ENCODE measurements at regions not wholly inside any gene's neighbourhood (a gene's known extent, or its start where the extent isn't known, plus 50 kb on each side); places are given as distances from the start of the nearest gene placed in this dataset.

DNA sequence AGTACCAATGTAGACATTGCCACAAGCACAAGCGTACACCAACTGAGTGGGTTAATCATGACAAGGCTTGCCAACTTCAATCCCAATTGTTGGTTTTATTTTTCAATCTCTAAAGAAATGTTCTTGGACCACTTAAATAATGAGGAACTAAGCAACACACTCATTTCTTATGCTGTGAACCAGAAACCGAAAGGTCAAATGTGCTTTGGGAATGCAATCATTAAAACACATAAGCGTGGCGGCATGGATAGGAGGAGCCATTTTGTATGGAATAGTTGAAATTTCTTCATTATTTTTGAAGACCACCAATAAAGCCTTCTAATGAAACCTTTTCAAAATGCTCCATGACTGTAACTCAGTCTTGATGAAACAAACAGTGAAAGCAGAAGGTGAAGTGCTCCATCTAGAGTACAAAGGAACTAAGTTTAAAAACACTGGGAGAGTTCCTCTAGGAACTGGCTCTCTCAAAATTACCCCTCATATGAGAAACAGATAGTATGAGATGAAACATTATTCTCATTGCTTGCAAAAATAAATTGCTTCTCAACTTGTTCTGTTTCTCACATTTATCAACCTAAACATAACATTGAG, 113.2 kb upstream of the CHST9 start:
- TF ChIP-seq POLR2A (IDR thresholded peaks at IDR 0.05; ENCODE audit: low read depth, low read length) (no peak), MAZ (IDR thresholded peaks at IDR 0.05; ENCODE audit: borderline replicate concordance, low read depth, low read length) (no peak), FOS (IDR thresholded peaks at IDR 0.05; ENCODE audit: low read depth, low read length) (no peak), ELK1 (IDR thresholded peaks at IDR 0.05; ENCODE audit: borderline replicate concordance, low read depth, low read length) (no peak), USF2 (IDR thresholded peaks at IDR 0.05; ENCODE audit: low read depth, low read length) (no peak), BHLHE40 (IDR thresholded peaks at IDR 0.05; ENCODE audit: low read depth, low read length) (no peak), CHD1 (IDR thresholded peaks at IDR 0.05; ENCODE audit: low read depth, low read length) (no peak), SMC3 (IDR thresholded peaks at IDR 0.05; ENCODE audit: low read depth, low read length) (no peak)
- TF ChIP-seq, protein P1, sequence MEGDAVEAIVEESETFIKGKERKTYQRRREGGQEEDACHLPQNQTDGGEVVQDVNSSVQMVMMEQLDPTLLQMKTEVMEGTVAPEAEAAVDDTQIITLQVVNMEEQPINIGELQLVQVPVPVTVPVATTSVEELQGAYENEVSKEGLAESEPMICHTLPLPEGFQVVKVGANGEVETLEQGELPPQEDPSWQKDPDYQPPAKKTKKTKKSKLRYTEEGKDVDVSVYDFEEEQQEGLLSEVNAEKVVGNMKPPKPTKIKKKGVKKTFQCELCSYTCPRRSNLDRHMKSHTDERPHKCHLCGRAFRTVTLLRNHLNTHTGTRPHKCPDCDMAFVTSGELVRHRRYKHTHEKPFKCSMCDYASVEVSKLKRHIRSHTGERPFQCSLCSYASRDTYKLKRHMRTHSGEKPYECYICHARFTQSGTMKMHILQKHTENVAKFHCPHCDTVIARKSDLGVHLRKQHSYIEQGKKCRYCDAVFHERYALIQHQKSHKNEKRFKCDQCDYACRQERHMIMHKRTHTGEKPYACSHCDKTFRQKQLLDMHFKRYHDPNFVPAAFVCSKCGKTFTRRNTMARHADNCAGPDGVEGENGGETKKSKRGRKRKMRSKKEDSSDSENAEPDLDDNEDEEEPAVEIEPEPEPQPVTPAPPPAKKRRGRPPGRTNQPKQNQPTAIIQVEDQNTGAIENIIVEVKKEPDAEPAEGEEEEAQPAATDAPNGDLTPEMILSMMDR (conservative IDR thresholded peaks at IDR 0.05; ENCODE audit: low read depth, low read length): no peak
